HEK293 (cell line): ENCODE measurements at regions not wholly inside any gene's neighbourhood (a gene's known extent, or its start where the extent isn't known, plus 50 kb on each side); places are given as distances from the start of the nearest gene placed in this dataset.

Experiments
- CTCF ChIA-PET: fragments of 350-600 bp; formaldehyde crosslinking; extraction: SDS; loops from one replicate; lab custom pipeline; 2021; ENCODE audit warnings: antibody characterized with exemption; lab: Yijun Ruan, JAX
- POLR2A ChIA-PET: fragments of 300-600 bp; formaldehyde crosslinking; extraction: SDS; loops from one replicate; lab custom pipeline; 2020; ENCODE audit warnings: antibody characterized with exemption, inconsistent platforms; lab: Yijun Ruan, JAX
- H3K27ac ChIP-seq: fragments of 200-500 bp; sonication (Bioruptor generic); 2 replicates; pipeline ENCODE4 v1.5.1; 2014; ENCODE audit warnings: low read depth, low read length, control low read depth, inconsistent platforms; ENCODE audit errors: extremely low read depth
- H3K36me3 ChIP-seq, 2 experiments: fragments of 200-500 bp in 1 of 2; sonication (Bioruptor generic) in 1 of 2; 1 replicate in 1 of 2; 2 replicates in 1 of 2; pipeline ENCODE4 v1.5.1; 2014 to 2017; ENCODE audit warnings: inconsistent platforms in 2 of 2, low read length in 2 of 2; ENCODE audit not compliant: control insufficient read depth in 2 of 2, insufficient read depth in 1 of 2
- H3K4me1 ChIP-seq: fragments of 200-500 bp; sonication (Bioruptor generic); 2 replicates; pipeline ENCODE4 v1.5.1; 2014; ENCODE audit warnings: mild to moderate bottlenecking, low read length, inconsistent platforms; ENCODE audit not compliant: control insufficient read depth, insufficient read depth
- H3K4me3 ChIP-seq: 2 replicates; pipeline ENCODE4 v1.5.1; 2011; ENCODE audit warnings: low read depth, mild to moderate bottlenecking, control low read depth, low read length, moderate library complexity
- H3K9me3 ChIP-seq: fragments of 200-500 bp; sonication (Bioruptor generic); 2 replicates; pipeline ENCODE4 v1.5.1; 2014; ENCODE audit warnings: low read depth, low read length, inconsistent platforms; ENCODE audit not compliant: control insufficient read depth, insufficient read depth
- KLF7 ChIP-seq: fragments of 450-650 bp; formaldehyde crosslinking; IDR thresholded peaks from 2 replicates; pipeline ENCODE4 v1.5.1; 2016; ENCODE audit warnings: missing biosample characterization, missing genetic modification characterization, borderline replicate concordance
- MZF1 ChIP-seq: fragments of 450-650 bp; formaldehyde crosslinking; IDR thresholded peaks from 2 replicates; pipeline ENCODE4 v1.5.1; 2017; ENCODE audit warnings: missing biosample characterization, missing genetic modification characterization, borderline replicate concordance
- SCRT2 ChIP-seq: fragments of 450-650 bp; formaldehyde crosslinking; IDR thresholded peaks from 2 replicates; pipeline ENCODE4 v1.5.1; 2016; ENCODE audit warnings: missing biosample characterization, missing genetic modification characterization
- SETDB1 ChIP-seq: IDR thresholded peaks from one replicate; pipeline ENCODE4 v1.6.1; 2017; ENCODE audit warnings: mild to moderate bottlenecking, low read length, moderate library complexity, mixed read lengths; ENCODE audit not compliant: insufficient read length
- ZBTB17 ChIP-seq: fragments of 450-650 bp; formaldehyde crosslinking; IDR thresholded peaks from 2 replicates; pipeline ENCODE4 v1.5.1; 2016; ENCODE audit warnings: missing biosample characterization, missing genetic modification characterization
- ZBTB48 ChIP-seq: fragments of 450-650 bp; formaldehyde crosslinking; IDR thresholded peaks from 2 replicates; pipeline ENCODE4 v1.5.1; 2016; ENCODE audit warnings: missing biosample characterization, missing genetic modification characterization
- ZNF114 ChIP-seq: fragments of 450-650 bp; formaldehyde crosslinking; IDR thresholded peaks from 2 replicates; pipeline ENCODE4 v1.5.0; 2017; ENCODE audit warnings: missing biosample characterization, missing genetic modification characterization
- ZNF138 ChIP-seq: fragments of 450-650 bp; formaldehyde crosslinking; IDR thresholded peaks from 2 replicates; pipeline ENCODE4 v1.5.1; 2016; ENCODE audit warnings: missing biosample characterization, missing genetic modification characterization, borderline replicate concordance
- ZNF175 ChIP-seq: fragments of 450-650 bp; formaldehyde crosslinking; IDR thresholded peaks from 2 replicates; pipeline ENCODE4 v1.5.1; 2016; ENCODE audit warnings: missing biosample characterization, missing genetic modification characterization
- ZNF19 ChIP-seq: fragments of 450-650 bp; formaldehyde crosslinking; IDR thresholded peaks from 2 replicates; pipeline ENCODE4; 2016; ENCODE audit warnings: missing biosample characterization, missing genetic modification characterization, low read depth
- ZNF24 ChIP-seq: fragments of 450-650 bp; formaldehyde crosslinking; IDR thresholded peaks from 2 replicates; pipeline ENCODE4 v1.5.1; 2016; ENCODE audit warnings: missing biosample characterization, missing genetic modification characterization
- ZNF311 ChIP-seq: fragments of 450-650 bp; formaldehyde crosslinking; IDR thresholded peaks from 2 replicates; pipeline ENCODE4 v1.5.1; 2017; ENCODE audit warnings: missing biosample characterization, missing genetic modification characterization, borderline replicate concordance
- ZNF324 ChIP-seq: fragments of 450-650 bp; formaldehyde crosslinking; IDR thresholded peaks from 2 replicates; pipeline ENCODE4 v1.5.1; 2016; ENCODE audit warnings: missing biosample characterization, missing genetic modification characterization
- ZNF354C ChIP-seq: fragments of 450-650 bp; formaldehyde crosslinking; IDR thresholded peaks from 2 replicates; pipeline ENCODE4 v1.5.1; 2016; ENCODE audit warnings: missing biosample characterization, missing genetic modification characterization, low read depth, borderline replicate concordance
- ZNF394 ChIP-seq: fragments of 450-650 bp; formaldehyde crosslinking; IDR thresholded peaks from 2 replicates; pipeline ENCODE4 v1.5.1; 2016; ENCODE audit warnings: missing biosample characterization, missing genetic modification characterization, mild to moderate bottlenecking, moderate library complexity, borderline replicate concordance
- ZNF423 ChIP-seq: fragments of 450-650 bp; formaldehyde crosslinking; IDR thresholded peaks from 2 replicates; pipeline ENCODE4 v1.5.1; 2016; ENCODE audit warnings: missing biosample characterization, missing genetic modification characterization
- ZNF48 ChIP-seq: fragments of 450-650 bp; formaldehyde crosslinking; IDR thresholded peaks from 2 replicates; pipeline ENCODE4 v1.5.1; 2016; ENCODE audit warnings: missing biosample characterization, missing genetic modification characterization
- ZNF510 ChIP-seq: fragments of 450-650 bp; formaldehyde crosslinking; IDR thresholded peaks from 2 replicates; pipeline ENCODE4 v1.5.1; 2018; ENCODE audit warnings: mild to moderate bottlenecking, missing genetic modification characterization, missing biosample characterization; ENCODE audit not compliant: insufficient replicate concordance
- ZNF521 ChIP-seq: fragments of 450-650 bp; formaldehyde crosslinking; IDR thresholded peaks from 2 replicates; pipeline ENCODE4 v1.5.1; 2017; ENCODE audit warnings: missing biosample characterization, mild to moderate bottlenecking, missing genetic modification characterization
- ZNF558 ChIP-seq: fragments of 450-650 bp; formaldehyde crosslinking; IDR thresholded peaks from 2 replicates; pipeline ENCODE4 v1.5.1; 2016; ENCODE audit warnings: missing biosample characterization, missing genetic modification characterization
- ZNF560 ChIP-seq: fragments of 450-650 bp; formaldehyde crosslinking; IDR thresholded peaks from 2 replicates; pipeline ENCODE4 v1.5.1; 2017; ENCODE audit warnings: missing biosample characterization, missing genetic modification characterization, borderline replicate concordance
- ZNF623 ChIP-seq: fragments of 450-650 bp; formaldehyde crosslinking; IDR thresholded peaks from 2 replicates; pipeline ENCODE4 v1.5.1; 2016; ENCODE audit warnings: missing biosample characterization, missing genetic modification characterization
- ZNF701 ChIP-seq: fragments of 450-650 bp; formaldehyde crosslinking; IDR thresholded peaks from 2 replicates; pipeline ENCODE4 v1.5.1; 2016; ENCODE audit warnings: missing biosample characterization, missing genetic modification characterization
- ZNF707 ChIP-seq: fragments of 450-650 bp; formaldehyde crosslinking; IDR thresholded peaks from 2 replicates; pipeline ENCODE4 v1.5.1; 2016; ENCODE audit warnings: missing biosample characterization, missing genetic modification characterization
- ZNF776 ChIP-seq: fragments of 450-650 bp; formaldehyde crosslinking; IDR thresholded peaks from 2 replicates; pipeline ENCODE4 v1.5.0; 2017; ENCODE audit warnings: missing biosample characterization, missing genetic modification characterization, borderline replicate concordance
- ZNF792 ChIP-seq: fragments of 450-650 bp; formaldehyde crosslinking; IDR thresholded peaks from 2 replicates; pipeline ENCODE4 v1.5.1; 2016; ENCODE audit warnings: missing biosample characterization, missing genetic modification characterization
- ZSCAN30 ChIP-seq: fragments of 450-650 bp; IDR thresholded peaks from 2 replicates; pipeline ENCODE4 v1.5.1; 2018; ENCODE audit warnings: missing biosample characterization, mild to moderate bottlenecking, missing genetic modification characterization, moderate library complexity
- TF ChIP-seq, protein P1 (sequence below): fragments of 450-650 bp; formaldehyde crosslinking; IDR thresholded peaks from 2 replicates; pipeline ENCODE4 v1.5.1; 2016; ENCODE audit warnings: missing biosample characterization, missing genetic modification characterization
- TF ChIP-seq, protein P2 (sequence below): fragments of 450-650 bp; formaldehyde crosslinking; IDR thresholded peaks from 2 replicates; pipeline ENCODE4 v1.5.1; 2016; ENCODE audit warnings: missing biosample characterization, missing genetic modification characterization
- TF ChIP-seq, protein P3 (sequence below): fragments of 450-650 bp; formaldehyde crosslinking; IDR thresholded peaks from 2 replicates; pipeline ENCODE4 v1.5.1; 2017; ENCODE audit warnings: missing biosample characterization, missing genetic modification characterization
- TF ChIP-seq, protein P4 (sequence below): fragments of 450-650 bp; formaldehyde crosslinking; IDR thresholded peaks from 2 replicates; pipeline ENCODE4 v1.5.1; 2017; ENCODE audit warnings: missing biosample characterization, missing genetic modification characterization
- TF ChIP-seq, protein P5 (sequence below): fragments of 450-650 bp; formaldehyde crosslinking; IDR thresholded peaks from 2 replicates; pipeline ENCODE4 v1.5.1; 2016; ENCODE audit warnings: missing biosample characterization, missing genetic modification characterization

DNA sequence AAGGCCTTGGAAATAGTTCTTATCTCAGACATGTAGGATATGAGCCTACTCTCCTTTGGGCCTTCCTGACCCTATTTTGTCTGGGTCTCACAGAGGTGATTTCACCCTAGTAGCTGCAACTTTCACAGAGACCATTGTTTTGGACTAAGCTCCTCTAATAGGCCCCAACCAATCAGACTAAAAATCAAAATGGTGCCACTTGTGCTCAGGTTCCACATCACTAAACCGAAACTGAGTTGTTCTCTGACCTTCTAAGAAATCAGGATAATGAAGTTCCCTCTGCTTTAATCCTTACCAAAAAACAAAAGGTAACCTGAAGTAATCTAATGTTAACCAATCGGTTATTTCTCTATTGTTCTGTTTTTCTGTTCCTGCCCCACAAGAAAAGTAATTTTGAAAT lies 143.6 kb downstream of the CD24 start:
- POLR2A ChIA-PET: no interaction called here
- TF ChIP-seq ZNF707 (tag by site-specific recombination): no peak
- no peak for TF ChIP-seq MZF1 (tag by site-specific recombination)
- TF ChIP-seq, protein P1, sequence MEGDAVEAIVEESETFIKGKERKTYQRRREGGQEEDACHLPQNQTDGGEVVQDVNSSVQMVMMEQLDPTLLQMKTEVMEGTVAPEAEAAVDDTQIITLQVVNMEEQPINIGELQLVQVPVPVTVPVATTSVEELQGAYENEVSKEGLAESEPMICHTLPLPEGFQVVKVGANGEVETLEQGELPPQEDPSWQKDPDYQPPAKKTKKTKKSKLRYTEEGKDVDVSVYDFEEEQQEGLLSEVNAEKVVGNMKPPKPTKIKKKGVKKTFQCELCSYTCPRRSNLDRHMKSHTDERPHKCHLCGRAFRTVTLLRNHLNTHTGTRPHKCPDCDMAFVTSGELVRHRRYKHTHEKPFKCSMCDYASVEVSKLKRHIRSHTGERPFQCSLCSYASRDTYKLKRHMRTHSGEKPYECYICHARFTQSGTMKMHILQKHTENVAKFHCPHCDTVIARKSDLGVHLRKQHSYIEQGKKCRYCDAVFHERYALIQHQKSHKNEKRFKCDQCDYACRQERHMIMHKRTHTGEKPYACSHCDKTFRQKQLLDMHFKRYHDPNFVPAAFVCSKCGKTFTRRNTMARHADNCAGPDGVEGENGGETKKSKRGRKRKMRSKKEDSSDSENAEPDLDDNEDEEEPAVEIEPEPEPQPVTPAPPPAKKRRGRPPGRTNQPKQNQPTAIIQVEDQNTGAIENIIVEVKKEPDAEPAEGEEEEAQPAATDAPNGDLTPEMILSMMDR: no peak
- TF ChIP-seq KLF7: no peak
- no peak for TF ChIP-seq ZNF175 (tag by site-specific recombination)
- TF ChIP-seq ZNF311: no peak
- TF ChIP-seq, protein P2, sequence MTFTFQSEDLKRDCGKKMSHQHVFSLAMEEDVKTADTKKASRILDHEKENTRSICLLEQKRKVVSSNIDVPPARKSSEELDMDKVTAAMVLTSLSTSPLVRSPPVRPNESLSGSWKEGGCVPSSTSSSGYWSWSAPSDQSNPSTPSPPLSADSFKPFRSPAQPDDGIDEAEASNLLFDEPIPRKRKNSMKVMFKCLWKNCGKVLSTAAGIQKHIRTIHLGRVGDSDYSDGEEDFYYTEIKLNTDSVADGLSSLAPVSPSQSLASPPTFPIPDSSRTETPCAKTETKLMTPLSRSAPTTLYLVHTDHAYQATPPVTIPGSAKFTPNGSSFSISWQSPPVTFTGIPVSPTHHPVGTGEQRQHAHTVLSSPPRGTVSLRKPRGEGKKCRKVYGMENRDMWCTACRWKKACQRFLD: no peak
- no peak for TF ChIP-seq ZBTB48 (tag by site-specific recombination)
- no peak for TF ChIP-seq ZNF560
- TF ChIP-seq ZBTB17 (tag by site-specific recombination): no peak
- no peak for TF ChIP-seq ZNF510 (tag by site-specific recombination)
- TF ChIP-seq SCRT2: no peak
- no peak for TF ChIP-seq ZNF623 (tag by site-specific recombination)
- no peak for TF ChIP-seq ZNF423
- TF ChIP-seq, protein P3, sequence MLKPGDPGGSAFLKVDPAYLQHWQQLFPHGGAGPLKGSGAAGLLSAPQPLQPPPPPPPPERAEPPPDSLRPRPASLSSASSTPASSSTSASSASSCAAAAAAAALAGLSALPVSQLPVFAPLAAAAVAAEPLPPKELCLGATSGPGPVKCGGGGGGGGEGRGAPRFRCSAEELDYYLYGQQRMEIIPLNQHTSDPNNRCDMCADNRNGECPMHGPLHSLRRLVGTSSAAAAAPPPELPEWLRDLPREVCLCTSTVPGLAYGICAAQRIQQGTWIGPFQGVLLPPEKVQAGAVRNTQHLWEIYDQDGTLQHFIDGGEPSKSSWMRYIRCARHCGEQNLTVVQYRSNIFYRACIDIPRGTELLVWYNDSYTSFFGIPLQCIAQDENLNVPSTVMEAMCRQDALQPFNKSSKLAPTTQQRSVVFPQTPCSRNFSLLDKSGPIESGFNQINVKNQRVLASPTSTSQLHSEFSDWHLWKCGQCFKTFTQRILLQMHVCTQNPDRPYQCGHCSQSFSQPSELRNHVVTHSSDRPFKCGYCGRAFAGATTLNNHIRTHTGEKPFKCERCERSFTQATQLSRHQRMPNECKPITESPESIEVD: no peak
- no peak for TF ChIP-seq ZNF792
- TF ChIP-seq ZNF48 (tag by site-specific recombination): no peak
- no peak for TF ChIP-seq ZNF138 (tag by site-specific recombination)

DNA sequence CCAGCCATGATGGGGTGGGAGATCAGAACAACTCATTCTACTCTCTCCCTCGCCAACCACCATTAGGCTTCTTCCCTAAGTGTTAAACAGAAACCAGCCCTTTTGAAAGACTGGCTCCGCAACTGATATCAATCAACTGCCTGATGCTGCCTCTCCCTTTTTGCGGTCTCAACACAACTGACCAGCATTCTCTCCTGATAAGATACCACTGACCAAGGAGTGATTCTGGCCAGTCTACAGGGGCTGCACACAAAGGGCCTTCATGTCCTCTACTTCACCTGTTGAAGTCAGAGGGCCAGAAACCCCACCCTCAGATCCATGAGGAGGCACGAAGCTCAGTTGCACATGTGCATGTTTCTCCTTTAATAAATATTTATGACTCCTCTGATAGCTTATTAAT lies 145.1 kb downstream of the CD24 start:
- ChIA-PET CTCF (interaction anchor here (0.6 to 0.7 kb wide), 2 partner anchors 51 to 129 kb away, joined by 4 read pairs; no protein-coding TSS in a partner anchor), POLR2A (no interaction called here)
- Histone ChIP-seq H3K36me3 (no peaks in the 10 kb centered on the region), H3K4me3 (no peak overlapping the region), H3K27ac (no peak overlapping the region), H3K4me1 (no peaks in the 10 kb centered on the region), H3K9me3 (no peaks in the 10 kb centered on the region)
- TF ChIP-seq ZNF521 (tag by site-specific recombination) (no peak), SETDB1 (no peak), ZNF776 (no peak), ZNF114 (no peak), ZNF24 (no peak), ZNF701 (no peak), ZSCAN30 (tag by site-specific recombination) (no peak), ZNF354C (tag by site-specific recombination) (no peak), ZNF19 (no peak), ZNF394 (tag by site-specific recombination) (no peak), ZNF324 (no peak), ZNF558 (tag by site-specific recombination) (no peak)
- TF ChIP-seq, protein P4, sequence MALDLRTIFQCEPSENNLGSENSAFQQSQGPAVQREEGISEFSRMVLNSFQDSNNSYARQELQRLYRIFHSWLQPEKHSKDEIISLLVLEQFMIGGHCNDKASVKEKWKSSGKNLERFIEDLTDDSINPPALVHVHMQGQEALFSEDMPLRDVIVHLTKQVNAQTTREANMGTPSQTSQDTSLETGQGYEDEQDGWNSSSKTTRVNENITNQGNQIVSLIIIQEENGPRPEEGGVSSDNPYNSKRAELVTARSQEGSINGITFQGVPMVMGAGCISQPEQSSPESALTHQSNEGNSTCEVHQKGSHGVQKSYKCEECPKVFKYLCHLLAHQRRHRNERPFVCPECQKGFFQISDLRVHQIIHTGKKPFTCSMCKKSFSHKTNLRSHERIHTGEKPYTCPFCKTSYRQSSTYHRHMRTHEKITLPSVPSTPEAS: no peak
- TF ChIP-seq, protein P5, sequence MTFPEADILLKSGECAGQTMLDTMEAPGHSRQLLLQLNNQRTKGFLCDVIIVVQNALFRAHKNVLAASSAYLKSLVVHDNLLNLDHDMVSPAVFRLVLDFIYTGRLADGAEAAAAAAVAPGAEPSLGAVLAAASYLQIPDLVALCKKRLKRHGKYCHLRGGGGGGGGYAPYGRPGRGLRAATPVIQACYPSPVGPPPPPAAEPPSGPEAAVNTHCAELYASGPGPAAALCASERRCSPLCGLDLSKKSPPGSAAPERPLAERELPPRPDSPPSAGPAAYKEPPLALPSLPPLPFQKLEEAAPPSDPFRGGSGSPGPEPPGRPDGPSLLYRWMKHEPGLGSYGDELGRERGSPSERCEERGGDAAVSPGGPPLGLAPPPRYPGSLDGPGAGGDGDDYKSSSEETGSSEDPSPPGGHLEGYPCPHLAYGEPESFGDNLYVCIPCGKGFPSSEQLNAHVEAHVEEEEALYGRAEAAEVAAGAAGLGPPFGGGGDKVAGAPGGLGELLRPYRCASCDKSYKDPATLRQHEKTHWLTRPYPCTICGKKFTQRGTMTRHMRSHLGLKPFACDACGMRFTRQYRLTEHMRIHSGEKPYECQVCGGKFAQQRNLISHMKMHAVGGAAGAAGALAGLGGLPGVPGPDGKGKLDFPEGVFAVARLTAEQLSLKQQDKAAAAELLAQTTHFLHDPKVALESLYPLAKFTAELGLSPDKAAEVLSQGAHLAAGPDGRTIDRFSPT (tag by site-specific recombination): no peak

More for the DNA sequence above, 143.6 kb downstream of the CD24 start:
- CTCF ChIA-PET: interaction anchor here (1.0 kb wide), 1 partner anchor 197 kb away, joined by 3 read pairs; the partner anchor contains the start of gene MTRES1
- H3K4me1 ChIP-seq: no peaks in the 10 kb centered on the region
- no peak overlapping the region for H3K27ac ChIP-seq
- no peaks in the 10 kb centered on the region for H3K9me3 ChIP-seq
- no peak overlapping the region for H3K4me3 ChIP-seq
- no peaks in the 10 kb centered on the region for H3K36me3 ChIP-seq
